GM23338 (cell line): ENCODE measurements at regions not wholly inside any gene's neighbourhood (a gene's known extent, or its start where the extent isn't known, plus 50 kb on each side); places are given as distances from the start of the nearest gene placed in this dataset.

Source experiments
- ATAC-seq: fragments of 200-7000 bp; cut with Tn5 transposase; 3 replicates; pipeline ENCODE4 v1.9.1; 2020
- DNase-seq: peaks from one replicate; pipeline ENCODE4 v3.0.0-alpha.2; 2015; ENCODE audit warnings: low spot score
- H2AFZ ChIP-seq: fragments of 200-600 bp; sonication (generic); 2 replicates; pipeline ENCODE4 v1.8.0; 2016; ENCODE audit warnings: antibody characterized with exemption, mild to moderate bottlenecking, moderate library complexity
- H3F3A ChIP-seq: fragments of 200-600 bp; sonication (generic); replicated peaks from 2 replicates; pipeline ENCODE4 v1.8.0; 2017; ENCODE audit warnings: antibody characterized with exemption, mixed run types, low read depth
- H3K27ac ChIP-seq: fragments of 200-600 bp; sonication (generic); 2 replicates; pipeline ENCODE4 v1.6.1; 2016; ENCODE audit warnings: low read depth
- H3K27me3 ChIP-seq: fragments of 200-600 bp; sonication (generic); 2 replicates; pipeline ENCODE4 v1.8.0; 2016; ENCODE audit warnings: mild to moderate bottlenecking, mixed run types, moderate library complexity; ENCODE audit not compliant: insufficient read depth
- H3K36me3 ChIP-seq: fragments of 200-600 bp; sonication (generic); 2 replicates; pipeline ENCODE4 v1.8.0; 2016; ENCODE audit warnings: mild to moderate bottlenecking; ENCODE audit not compliant: insufficient read depth
- H3K4me1 ChIP-seq: fragments of 200-600 bp; sonication (generic); 2 replicates; pipeline ENCODE4 v1.8.0; 2016; ENCODE audit warnings: mild to moderate bottlenecking, moderate library complexity; ENCODE audit not compliant: insufficient read depth
- H3K4me2 ChIP-seq: fragments of 200-600 bp; sonication (generic); 2 replicates; pipeline ENCODE4 v1.7.1; 2017; ENCODE audit warnings: mixed run types
- H3K4me3 ChIP-seq: fragments of 200-600 bp; sonication (generic); 2 replicates; pipeline ENCODE4 v1.6.1; 2016; ENCODE audit warnings: mixed run types
- H3K79me2 ChIP-seq: fragments of 200-600 bp; sonication (generic); replicated peaks from 2 replicates; pipeline ENCODE4 v1.8.0; 2017; ENCODE audit warnings: mild to moderate bottlenecking; ENCODE audit not compliant: insufficient read depth
- H3K9me2 ChIP-seq: fragments of 200-600 bp; sonication (generic); 2 replicates; pipeline ENCODE4 v1.8.0; 2017; ENCODE audit not compliant: insufficient read depth
- H4K20me1 ChIP-seq: fragments of 200-600 bp; sonication (generic); replicated peaks from 2 replicates; pipeline ENCODE4 v1.8.0; 2017; ENCODE audit warnings: mild to moderate bottlenecking; ENCODE audit not compliant: insufficient read depth
- H3K27ac Mint-ChIP-seq: 2 replicates; pipeline ENCODE4 v1.8.0; 2020; ENCODE audit warnings: inconsistent platforms, mild to moderate bottlenecking, moderate library complexity, mixed read lengths
- H3K27me3 Mint-ChIP-seq: 3 replicates; pipeline ENCODE4 v1.8.0; 2022; ENCODE audit warnings: low read depth, mild to moderate bottlenecking, moderate library complexity, mixed read lengths, inconsistent platforms; ENCODE audit not compliant: insufficient read depth, poor library complexity
- H3K36me3 Mint-ChIP-seq: 3 replicates; pipeline ENCODE4 v1.8.0; 2021; ENCODE audit warnings: low read depth, mild to moderate bottlenecking, inconsistent platforms, moderate library complexity, mixed read lengths
- H3K4me1 Mint-ChIP-seq: 3 replicates; pipeline ENCODE4 v1.8.0; 2020; ENCODE audit warnings: mild to moderate bottlenecking, inconsistent platforms, mixed read lengths
- H3K4me3 Mint-ChIP-seq: 3 replicates; pipeline ENCODE4 v1.8.0; 2021; ENCODE audit warnings: moderate library complexity, mild to moderate bottlenecking, inconsistent platforms, mixed read lengths
- H3K9me3 Mint-ChIP-seq: 3 replicates; pipeline ENCODE4 v1.8.0; 2020; ENCODE audit warnings: moderate library complexity, mild to moderate bottlenecking, inconsistent platforms, mixed read lengths
- CTCF ChIP-seq, 2 experiments: fragments of 200-600 bp in 1 of 2; sonication (generic) in 1 of 2; conservative IDR thresholded peaks; 2 replicates each; pipeline versions ENCODE4 v1.5.1 to v1.6.1; 2016 to 2017; ENCODE audit warnings: antibody characterized with exemption in 2 of 2, low read depth in 2 of 2, mild to moderate bottlenecking in 2 of 2, moderate library complexity in 1 of 2
- EZH2 ChIP-seq: fragments of 200-600 bp; sonication (generic); IDR thresholded peaks from one replicate; pipeline ENCODE4 v1.8.0; 2017; ENCODE audit warnings: antibody characterized with exemption, mild to moderate bottlenecking, low read depth; ENCODE audit not compliant: unreplicated experiment
- JUNB ChIP-seq: IDR thresholded peaks from one replicate; pipeline ENCODE4 v1.6.1; 2016; ENCODE audit warnings: antibody characterized with exemption; ENCODE audit not compliant: unreplicated experiment
- REST ChIP-seq: IDR thresholded peaks from one replicate; pipeline ENCODE4 v1.6.1; 2018; ENCODE audit warnings: antibody characterized with exemption; ENCODE audit not compliant: unreplicated experiment
- ZNF462 ChIP-seq: fragments of 250-450 bp; sonication (Bioruptor Pico); IDR thresholded peaks from 2 replicates; pipeline ENCODE4 v1.5.0; 2020; ENCODE audit warnings: mild to moderate bottlenecking, moderate library complexity

- no peak for TF ChIP-seq REST
- TF ChIP-seq JUNB = no peak
- no peak for TF ChIP-seq CTCF (conservative IDR thresholded peaks at IDR 0.05; ENCODE audit: low read depth in 2 of 2)
These were observed 487.8 kb downstream of the GALR1 start (continued) for GRCh38 chr18:77737405-77737804.

GRCh38 chr18:77749089-77749488 lies 499.4 kb downstream of the GALR1 start:
- Mint-ChIP-seq H3K27me3 (peaks cover 10% of the 10 kb centered on the region), H3K27ac (no peak overlapping the region), H3K36me3 (peaks cover 7% of the 10 kb centered on the region; the same call in 2 of the 3 replicates), H3K9me3 (peaks cover 76% of the 10 kb centered on the region), H3K4me1 (peaks cover 19% of the 10 kb centered on the region), H3K4me3 (no peak overlapping the region)
- Histone ChIP-seq H3K27me3 (no peaks in the 10 kb centered on the region), H3K4me1 (no peaks in the 10 kb centered on the region; the same call in 1 of the 2 replicates), H4K20me1 (no peaks in the 10 kb centered on the region), H3K27ac (no peak overlapping the region), H3K9me2 (0 out of 2 replicates have a peak, but pooled peaks cover 4% of the 10 kb centered on the region), H3K4me2 (no peak overlapping the region), H3F3A (no peaks in the 10 kb centered on the region), H3K79me2 (no peaks in the 10 kb centered on the region), H2AFZ (no peak overlapping the region), H3K4me3 (no peak overlapping the region), H3K36me3 (no peaks in the 10 kb centered on the region)
- no peak for TF ChIP-seq EZH2
- peak; percentile 66 to 70 for TF ChIP-seq CTCF (conservative IDR thresholded peaks at IDR 0.05; ENCODE audit: low read depth in 2 of 2)
- DNase-seq (peak; percentile 62), ATAC-seq (peak; percentile 79)

- H3K27ac Mint-ChIP-seq = no peak overlapping the region; the same call in 1 of the 2 replicates
- Histone ChIP-seq H4K20me1 (no peaks in the 10 kb centered on the region), H3K36me3 (no peaks in the 10 kb centered on the region), H3K9me2 (0 out of 2 replicates have a peak, but pooled peaks cover 4% of the 10 kb centered on the region), H3F3A (no peaks in the 10 kb centered on the region), H3K27ac (no peak overlapping the region), H2AFZ (no peak overlapping the region), H3K79me2 (no peaks in the 10 kb centered on the region), H3K4me1 (no peaks in the 10 kb centered on the region; the same call in 1 of the 2 replicates), H3K4me2 (no peak overlapping the region), H3K4me3 (no peak overlapping the region), H3K27me3 (no peaks in the 10 kb centered on the region)
- peaks cover 75% of the 10 kb centered on the region for H3K9me3 Mint-ChIP-seq
- no peak for DNase-seq
- H3K27me3 Mint-ChIP-seq = peaks cover 10% of the 10 kb centered on the region
- H3K4me1 Mint-ChIP-seq = peaks cover 26% of the 10 kb centered on the region
- peaks cover 7% of the 10 kb centered on the region; the same call in 2 of the 3 replicates for H3K36me3 Mint-ChIP-seq
- no peak for ATAC-seq
- H3K4me3 Mint-ChIP-seq = no peak overlapping the region
- no peak for TF ChIP-seq ZNF462 (CRISPR knock-in tag)
These were observed 500.4 kb downstream of the GALR1 start for GRCh38 chr18:77750006-77750405.
